HT-29 (cell line): ENCODE measurements at regions not wholly inside any gene's neighbourhood (a gene's known extent, or its start where the extent isn't known, plus 50 kb on each side); places are given as distances from the start of the nearest gene placed in this dataset.

Experiments used
- DNase-seq: peaks from one replicate; pipeline ENCODE4 v3.0.0-alpha.2; 2015; ENCODE audit warnings: low spot score

DNA sequence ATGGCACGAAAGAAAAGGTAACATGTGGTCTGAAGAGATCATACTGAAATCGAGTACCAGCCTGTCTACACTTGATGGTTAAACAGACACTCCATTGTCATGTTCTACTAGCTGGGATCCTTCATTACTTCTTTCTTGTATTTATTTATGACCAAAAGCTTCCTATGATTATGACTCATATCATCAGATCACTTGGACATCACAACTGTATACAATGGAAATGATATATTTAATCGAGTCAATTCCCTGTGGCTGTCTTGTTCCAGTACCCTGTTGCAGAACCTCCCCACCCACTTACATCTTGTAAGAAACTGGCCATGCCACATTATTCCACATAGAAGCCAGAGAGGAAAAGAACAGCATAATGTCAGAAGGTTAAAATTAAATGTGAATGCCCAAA, 358.9 kb downstream of the ZEB2 start:
- no peak for DNase-seq

DNA sequence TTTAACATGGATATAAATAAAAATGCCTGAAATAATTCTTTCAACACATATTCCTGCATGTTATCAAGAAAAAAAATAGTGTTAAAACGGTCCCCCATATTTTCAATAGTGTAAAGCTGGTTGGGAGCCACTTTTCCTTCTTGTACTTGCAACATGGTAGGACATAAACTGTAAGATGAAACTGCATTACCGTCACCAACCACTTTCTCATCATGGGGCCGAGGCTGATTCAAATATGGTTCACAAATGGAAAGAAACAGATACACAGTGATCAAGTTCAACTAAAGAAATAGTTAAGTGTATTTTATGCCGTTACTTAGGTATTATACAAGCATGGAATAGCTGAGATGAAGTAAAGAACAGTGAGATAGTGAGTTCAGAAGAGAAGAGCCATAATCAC, 360.7 kb downstream of the ZEB2 start:
- DNase-seq = no peak

DNA sequence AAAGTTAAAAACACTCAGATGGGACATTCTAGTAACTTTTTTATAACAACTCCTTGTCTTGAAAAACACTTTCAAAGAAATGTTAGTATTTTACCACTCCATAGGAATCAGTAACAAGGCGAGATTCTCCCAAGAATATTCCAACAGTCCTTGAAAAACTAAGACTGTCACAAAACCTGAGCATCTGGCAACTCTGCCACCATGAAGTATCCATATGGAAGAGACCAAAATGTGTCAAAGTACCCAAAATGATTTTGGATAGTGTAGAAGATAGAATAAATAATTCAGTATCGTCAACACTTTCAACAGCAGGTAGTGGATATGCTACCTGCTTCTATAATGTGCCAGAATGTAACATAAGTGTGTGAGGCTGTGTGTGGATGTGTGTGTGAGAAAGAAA, 361.8 kb downstream of the ZEB2 start:
- DNase-seq = no peak

DNA sequence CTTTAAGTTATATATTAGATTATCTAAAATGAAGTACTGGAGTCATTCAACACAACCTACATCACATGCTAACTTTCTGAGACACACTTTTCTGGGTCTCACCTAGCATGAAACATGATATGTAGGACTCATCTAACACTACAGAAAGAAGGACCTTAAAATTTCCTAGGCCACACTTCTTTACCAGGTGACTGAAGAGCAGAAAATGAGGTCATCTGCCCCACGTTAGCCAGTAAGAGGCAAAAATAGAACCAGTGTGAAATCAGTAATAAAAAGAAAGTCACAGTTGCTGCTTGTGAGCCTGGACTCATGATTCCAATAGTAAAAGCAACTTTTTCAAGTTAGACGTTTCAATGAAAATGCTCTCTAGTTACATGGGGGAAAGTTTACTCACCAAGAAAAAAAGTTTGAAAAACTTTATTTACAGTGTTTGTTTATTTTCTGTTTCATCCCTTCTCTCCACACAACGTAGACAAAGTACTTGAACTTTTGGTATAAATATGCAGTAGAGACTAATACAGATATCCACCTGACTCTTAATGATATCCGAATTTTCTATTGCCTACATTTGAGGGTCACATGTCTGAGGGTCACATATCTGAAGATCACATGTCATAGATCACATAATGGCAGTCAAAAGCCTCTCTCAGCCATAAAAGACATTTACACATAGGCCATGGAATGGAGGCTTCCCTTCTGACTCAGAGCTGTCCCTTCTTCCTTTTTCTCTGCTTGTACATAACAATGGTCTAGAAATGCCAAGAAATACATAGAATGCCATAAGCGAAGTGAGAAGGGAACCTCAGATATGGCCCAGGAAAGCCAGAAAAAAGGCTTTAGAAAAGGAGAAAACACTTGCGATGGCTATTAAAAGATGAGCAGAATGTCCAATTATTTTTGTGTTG, 362.9 kb downstream of the ZEB2 start:
- DNase-seq = no peak

DNA sequence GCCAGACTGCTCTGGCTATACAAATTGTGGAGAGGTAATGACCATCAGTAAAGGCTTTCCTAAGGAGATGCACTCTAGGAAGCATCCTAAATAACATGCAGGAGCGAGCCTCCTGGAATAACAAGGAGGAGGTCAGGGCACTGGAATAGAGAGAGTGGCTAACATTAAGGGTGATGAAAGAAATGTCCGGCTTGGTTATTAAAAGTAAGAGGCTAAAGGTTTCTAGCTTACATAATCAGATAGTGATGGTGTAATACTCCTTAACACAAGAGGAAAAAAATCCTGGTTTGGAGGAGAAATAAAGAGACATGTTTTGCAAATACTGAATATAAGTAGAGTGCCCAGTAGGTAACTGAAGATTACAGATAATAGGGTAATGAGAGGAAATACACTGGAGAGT, 365.7 kb downstream of the ZEB2 start:
- DNase-seq = no peak

DNA sequence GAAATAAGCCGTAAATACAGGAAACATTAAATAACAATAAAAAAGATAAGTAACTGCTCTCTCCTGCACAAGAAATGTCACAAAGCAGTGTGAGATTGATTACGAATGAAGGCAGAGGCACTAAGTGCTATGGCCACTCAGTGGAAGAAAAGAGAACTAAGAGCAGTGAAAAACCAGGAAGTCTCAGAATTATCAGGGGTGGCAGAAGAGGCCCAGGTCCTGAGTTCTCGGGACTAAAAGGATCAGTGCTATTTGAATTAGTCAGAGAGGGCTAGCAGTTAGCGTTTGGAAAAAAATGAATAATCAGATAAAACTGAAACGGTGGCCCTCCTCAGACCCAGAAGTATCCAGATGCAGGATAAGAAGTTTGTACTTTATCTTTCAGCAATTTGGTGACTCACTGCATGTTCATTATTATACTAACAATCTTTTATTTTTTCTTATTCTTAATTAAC, 367.1 kb downstream of the ZEB2 start:
- no peak for DNase-seq

DNA sequence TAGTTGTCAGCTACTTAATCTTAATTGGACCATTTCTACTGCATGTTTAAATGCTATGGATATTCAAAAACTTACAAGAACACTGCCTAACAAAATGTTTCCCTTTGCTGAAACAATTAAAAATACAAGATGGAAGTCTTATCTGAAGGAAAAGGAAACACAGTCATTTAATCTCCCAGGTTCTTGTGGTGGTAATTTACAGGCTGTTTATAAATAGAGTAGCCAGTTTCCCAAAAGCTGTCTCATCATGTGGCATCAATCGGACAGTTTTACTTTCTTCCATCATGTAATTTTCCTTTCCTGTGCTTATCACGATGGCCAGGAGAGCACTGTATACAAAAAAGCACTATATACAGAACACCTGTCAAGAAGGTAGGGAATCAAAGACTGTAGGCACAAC, 368.1 kb downstream of the ZEB2 start:
- DNase-seq = no peak

DNA sequence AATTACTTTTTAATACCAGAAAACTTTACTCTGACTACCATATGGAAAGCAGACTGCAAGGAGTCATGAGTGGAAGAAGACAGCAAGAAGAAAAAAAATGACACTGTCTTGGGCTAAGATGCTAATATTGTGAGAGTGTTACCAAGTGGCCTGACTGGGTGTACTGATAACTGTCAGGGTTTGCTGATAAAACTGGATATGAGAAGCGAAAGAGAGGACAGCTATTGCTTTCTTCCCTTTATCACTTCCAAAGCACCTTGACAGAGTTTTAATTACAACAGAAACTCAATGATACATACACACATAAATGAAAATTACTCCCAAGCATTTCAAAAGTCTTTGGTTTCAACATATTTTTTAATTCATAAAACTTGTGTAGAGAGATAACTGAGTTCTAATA, 368.5 kb downstream of the ZEB2 start:
- DNase-seq = no peak

DNA sequence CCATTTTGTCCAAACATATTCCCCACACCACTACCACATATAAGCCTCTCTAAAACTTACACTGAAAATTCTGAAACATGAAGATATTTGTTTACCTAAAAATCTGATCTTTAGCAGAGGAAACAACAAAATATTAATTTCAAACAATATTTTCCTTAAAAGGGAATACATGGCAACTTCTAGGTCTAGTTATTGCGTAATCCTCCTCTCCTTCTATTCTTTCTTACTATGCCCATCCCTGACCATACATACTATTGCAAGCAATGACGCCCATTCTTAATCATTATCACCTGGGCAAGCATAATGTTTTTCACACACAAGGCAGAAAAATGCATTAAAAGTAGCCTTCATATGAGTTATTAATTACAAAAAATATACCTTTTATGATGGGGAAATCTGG, 372.6 kb downstream of the ZEB2 start:
- no peak for DNase-seq

DNA sequence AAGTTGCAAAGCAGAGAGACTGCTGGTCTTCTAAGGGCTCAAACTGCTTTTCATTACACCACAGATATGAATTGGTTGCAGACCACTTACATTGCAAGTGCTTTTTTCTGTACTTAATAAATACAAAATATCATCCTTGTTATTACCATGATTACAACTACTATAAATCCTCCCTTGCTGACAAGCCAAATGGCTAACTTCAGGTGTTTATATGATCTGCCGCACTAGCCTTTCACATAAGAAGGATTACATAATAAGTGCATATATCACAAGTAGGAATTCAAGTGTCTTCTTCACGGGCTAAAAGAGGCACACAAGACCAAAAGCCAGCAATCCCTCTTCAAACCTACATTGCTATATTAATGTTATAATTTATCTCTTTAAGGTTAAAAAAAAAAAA, 373.0 kb downstream of the ZEB2 start:
- DNase-seq = no peak

DNA sequence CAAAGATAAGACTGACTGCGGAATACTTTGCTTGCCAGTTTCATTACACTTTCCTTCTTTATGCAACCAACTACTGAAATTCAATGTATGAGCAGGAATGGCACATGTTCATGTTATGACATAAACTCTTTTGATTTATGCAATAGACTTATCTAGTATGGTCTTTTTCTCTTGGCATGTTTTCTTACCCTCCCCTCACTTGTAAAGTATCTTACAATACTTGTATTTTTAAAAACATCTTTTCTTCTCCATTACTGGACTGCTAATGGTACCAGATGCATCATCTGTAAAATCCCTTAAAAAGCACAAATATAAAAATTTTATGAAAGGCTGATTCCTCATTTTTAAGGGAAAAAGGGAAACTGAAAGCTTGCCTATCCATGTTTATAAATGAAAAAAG, 373.8 kb downstream of the ZEB2 start:
- DNase-seq = no peak

DNA sequence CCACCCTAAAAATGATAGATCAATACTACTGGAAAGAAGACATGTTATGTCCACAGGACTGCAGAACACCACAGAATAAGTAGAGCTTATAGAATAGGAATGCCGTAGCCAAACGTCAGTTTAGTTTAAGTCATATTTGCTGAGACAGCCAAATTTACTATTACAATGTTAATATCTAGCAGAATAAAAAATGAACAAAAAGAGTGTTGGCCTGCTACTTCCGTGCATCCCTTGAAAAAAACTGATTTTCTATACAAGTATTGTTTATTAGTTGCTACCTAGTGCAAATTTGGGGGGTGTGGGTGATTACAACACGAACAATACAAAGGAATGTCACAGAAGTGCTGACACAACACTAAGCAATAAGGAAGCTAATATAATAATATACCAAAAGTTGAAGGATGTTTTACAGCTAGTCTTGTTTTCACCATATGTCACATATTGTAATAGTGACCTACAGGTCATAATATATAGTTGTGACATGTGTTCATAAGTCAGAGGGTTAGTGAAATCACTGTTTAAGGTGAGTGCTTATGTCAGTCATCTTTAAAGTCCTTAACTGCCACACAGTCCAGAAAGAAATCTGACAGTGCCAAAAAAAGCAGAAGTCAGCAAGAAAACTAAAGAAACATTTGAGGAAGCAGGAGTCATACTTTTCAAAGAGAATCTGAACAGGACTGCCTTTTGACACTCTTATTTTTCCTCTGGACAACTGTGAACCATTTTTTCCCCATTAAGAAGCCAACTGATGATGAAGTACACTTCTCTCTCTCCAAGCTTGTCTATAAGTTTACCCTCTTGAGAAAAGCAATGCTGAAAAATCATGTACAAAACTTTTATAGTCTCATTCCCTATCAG, 376.4 kb downstream of the ZEB2 start:
- no peak for DNase-seq

DNA sequence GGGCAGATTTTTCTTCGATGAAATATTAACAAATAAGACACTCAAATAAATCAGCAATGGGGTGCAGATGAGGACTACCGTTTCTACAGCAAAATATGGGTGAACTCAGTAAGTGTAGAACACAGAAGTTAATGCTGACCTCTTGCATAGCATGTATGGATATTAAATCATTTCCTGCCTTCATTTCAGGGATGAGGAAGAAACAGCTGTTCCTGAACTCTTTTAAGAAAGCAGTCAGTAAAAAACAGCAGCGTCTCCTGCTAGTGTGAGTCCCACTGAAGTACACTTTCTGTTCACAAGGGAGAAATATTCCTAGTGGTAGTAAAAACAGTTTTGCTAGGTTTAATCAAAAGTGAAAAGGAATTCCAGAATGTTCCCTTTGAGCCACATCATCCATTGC, 379.0 kb downstream of the ZEB2 start:
- no peak for DNase-seq

DNA sequence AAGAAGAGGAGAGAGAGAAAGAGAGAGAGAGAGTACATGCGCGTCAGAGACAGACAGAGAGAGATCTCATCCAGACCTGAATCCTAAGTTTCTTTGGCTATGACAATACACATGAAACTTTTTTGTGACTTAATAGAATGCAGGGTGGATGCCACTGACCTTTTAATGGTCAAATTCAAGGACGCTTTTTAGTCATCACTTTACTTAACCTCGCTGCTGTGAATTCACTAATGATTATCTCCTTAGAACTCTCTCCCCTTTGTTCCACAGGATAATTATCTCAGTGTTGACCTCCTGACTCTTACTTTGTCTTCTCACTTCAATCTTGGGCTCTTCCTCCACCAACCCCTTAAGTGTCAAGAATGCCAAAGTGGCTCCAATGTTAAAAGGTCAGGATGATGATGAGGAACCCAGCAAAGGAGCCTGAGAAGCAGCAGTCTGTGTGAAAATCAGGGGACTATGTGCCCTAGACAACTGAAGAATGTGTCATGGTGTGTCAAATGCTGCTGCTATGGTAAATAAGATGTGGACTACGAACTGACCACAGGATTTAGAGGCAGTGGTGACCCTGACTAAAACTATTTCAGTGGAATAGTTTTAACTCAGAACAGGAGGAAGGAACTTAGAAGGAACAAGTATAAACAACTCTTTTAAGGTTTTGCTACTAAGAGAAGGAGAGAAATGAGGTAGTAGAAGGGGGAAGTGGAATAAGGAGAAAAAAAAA, 382.1 kb downstream of the ZEB2 start:
- no peak for DNase-seq

DNA sequence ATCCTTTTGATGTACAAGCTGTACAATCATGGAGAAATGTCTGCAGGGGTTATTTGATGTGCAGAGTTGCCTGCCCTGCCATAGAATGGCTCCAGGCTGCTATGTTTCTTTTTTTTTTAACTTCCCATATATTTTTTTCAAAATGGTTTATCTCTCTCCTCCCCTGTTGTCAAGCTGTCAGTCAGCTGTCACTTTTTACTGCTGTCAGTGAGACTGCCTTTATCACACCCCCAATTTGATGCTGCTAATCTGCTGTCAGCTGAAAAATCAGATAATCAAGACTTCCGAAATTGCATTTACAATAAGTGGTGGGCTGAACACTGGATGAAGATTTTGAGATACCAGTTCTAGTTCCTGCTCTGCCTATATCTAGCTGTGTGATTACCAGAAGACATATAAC, 382.6 kb downstream of the ZEB2 start:
- DNase-seq = no peak

DNA sequence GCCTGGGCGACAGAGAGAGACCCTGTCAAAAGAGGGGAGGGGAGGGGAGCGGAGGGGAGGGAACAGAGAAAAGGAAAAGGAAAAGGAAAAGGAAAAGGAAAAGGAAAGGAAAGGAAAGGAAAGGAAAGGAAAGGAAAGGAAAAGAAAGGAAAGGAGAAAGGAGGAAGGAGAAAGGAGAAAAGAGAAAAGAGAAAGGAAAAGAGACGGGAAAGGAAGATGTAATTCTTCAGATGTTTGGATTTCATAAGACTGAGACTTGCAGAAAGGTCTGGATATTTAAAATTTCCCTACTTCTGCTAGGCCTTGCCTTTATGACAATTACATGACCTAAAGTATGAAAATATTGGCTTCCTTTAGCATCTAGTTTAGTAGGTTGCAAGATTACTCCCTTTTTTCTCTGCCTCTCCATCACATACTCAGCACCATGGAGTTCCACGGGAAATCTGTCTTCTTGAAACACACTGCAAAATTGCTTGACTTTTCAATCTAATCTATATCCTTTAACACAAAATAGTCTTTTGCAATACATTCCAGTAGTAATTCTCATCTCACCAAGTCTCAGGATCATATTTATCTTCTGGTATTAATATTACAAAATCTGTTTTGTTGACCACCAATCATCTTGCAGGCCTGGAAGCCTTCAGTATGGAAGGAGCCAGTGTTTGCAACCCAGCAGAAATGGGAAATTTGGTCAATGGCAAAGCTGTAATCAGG, 383.5 kb downstream of the ZEB2 start:
- no peak for DNase-seq

DNA sequence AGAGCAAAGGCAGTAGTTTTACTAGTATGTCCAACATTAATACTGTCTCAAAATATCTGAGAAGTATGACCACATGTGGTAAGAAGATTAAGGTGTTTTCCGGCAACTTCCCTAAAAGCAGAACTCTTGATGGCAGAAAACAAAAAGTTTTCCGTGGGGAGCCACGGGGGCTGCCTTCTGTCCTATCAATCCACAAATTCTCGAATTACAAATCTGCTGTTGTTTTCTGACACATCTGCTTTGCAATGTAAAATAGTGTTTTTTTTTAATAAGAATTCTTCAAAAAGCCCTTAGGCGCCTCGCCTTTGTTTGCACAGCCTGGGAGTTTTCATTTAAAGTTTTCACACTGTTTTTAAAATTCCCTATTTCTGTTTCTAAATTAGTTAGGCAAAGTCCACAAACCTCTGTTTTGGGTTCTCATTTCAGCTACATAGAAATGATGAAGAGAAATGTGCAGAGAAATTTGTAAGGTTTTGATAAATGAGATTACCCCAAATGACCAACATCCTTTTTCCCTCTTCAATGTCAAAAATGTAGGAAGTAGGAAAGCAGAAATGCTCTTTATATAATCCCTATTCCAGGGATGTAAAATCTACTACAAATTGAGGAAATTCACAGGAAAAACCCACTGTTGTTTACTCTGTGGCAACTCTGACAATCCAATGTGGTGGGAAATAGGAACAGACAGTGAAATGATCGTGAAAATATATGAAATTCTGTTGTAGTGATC, 385.8 kb downstream of the ZEB2 start:
- no peak for DNase-seq

DNA sequence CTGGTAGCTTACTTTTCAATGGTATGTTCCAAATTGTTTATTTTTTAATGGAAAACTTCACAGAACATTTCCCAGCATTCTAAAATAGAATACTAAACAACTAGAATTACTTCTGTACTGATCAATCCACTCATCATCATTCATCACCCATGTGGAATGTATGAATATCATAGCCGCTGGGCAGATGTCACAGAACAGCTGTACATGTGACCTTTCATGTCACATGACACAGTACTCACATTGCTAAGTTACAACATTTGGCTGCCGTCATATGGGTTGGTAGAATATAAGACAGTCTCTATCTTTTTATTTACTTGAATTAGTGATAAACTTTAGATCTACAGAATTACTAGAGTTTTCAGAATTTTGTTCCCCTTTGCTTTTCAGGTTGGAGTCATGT, 387.6 kb downstream of the ZEB2 start:
- no peak for DNase-seq

DNA sequence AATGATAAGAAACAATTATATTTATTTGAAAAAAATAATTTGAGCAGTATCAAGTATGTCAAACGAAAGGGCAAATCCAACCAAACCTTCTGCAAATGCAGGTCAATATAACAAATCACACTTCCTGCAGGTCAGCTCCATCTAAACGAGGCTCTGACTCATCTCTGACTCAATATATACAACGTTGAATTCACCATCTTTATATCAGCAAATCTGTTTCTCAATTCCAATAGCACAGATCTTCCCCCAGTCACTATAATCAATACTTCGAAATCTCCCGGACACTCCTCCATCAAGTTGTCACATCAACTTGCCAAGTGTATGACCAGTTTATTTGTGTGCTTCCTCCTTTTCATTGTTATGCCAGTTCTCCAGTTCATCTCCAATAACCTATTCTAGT, 388.9 kb downstream of the ZEB2 start:
- no peak for DNase-seq

DNA sequence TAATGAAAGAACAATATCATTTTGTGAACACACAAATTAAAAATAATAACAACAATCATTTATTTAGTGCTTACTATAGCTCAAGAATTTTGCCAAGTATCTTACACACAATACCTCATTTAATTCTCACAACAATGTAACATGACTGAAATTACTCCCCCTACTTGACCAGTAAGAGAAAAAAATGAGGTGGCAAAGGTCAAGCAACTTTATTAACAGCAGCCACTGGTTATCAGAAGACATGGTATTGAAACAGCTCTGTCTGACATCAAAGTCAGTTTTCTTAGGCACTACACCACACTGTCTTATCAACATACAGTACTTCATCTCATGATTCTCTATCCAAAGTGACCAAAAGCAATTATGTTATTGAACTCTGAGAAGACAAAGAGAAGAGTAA, 389.4 kb downstream of the ZEB2 start:
- no peak for DNase-seq
